OCI-LY7 (cell line): ENCODE measurements at regions not wholly inside any gene's neighbourhood (a gene's known extent, or its start where the extent isn't known, plus 50 kb on each side); places are given as distances from the start of the nearest gene placed in this dataset.

Experiments used
- EZH2phosphoT487 ChIP-seq: fragments of 200-600 bp; sonication (generic); IDR thresholded peaks from 2 replicates; pipeline ENCODE4 v1.6.1; 2018; ENCODE audit warnings: low read depth, borderline replicate concordance, mild to moderate bottlenecking, mixed run types, antibody characterized with exemption, low read length, moderate library complexity, mixed read lengths
- TF ChIP-seq, protein P1 (sequence below): fragments of 200-600 bp; sonication (generic); conservative IDR thresholded peaks from 2 replicates; pipeline ENCODE4 v1.5.1; 2014; ENCODE audit warnings: mild to moderate bottlenecking, antibody characterized with exemption, low read length, moderate library complexity, mixed read lengths

DNA sequence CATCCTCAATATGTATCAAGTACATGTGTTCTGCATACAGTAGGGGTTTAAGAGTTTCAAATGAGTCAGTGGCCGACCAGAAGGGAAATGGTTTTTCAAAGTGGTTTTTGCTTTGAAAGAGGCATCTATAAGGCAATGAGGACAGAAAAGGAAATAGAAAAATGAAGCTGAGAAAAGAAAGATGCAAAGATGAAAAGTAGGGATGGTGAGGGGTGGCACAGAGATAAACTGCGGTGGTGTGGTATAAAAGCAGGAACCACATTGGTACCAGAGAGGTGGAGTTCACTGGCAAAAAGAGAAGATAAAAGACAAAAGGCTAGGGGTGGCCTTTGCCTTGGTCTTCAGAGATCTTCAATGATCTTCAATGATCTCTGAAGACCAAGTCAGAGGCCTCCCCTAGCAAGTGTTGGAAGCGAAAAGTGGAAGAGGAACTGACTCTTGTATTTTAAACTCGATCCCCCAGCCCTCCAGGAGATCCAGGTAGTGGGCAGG lies 144.0 kb upstream of the KRR1 start:
- no peak for TF ChIP-seq EZH2phosphoT487
- TF ChIP-seq, protein P1, sequence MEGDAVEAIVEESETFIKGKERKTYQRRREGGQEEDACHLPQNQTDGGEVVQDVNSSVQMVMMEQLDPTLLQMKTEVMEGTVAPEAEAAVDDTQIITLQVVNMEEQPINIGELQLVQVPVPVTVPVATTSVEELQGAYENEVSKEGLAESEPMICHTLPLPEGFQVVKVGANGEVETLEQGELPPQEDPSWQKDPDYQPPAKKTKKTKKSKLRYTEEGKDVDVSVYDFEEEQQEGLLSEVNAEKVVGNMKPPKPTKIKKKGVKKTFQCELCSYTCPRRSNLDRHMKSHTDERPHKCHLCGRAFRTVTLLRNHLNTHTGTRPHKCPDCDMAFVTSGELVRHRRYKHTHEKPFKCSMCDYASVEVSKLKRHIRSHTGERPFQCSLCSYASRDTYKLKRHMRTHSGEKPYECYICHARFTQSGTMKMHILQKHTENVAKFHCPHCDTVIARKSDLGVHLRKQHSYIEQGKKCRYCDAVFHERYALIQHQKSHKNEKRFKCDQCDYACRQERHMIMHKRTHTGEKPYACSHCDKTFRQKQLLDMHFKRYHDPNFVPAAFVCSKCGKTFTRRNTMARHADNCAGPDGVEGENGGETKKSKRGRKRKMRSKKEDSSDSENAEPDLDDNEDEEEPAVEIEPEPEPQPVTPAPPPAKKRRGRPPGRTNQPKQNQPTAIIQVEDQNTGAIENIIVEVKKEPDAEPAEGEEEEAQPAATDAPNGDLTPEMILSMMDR = no peak
